HEK293T (cell line): ENCODE measurements at regions not wholly inside any gene's neighbourhood (a gene's known extent, or its start where the extent isn't known, plus 50 kb on each side); places are given as distances from the start of the nearest gene placed in this dataset.

Experiments
- ARNT ChIP-seq: fragments of 450-650 bp; IDR thresholded peaks from 2 replicates; pipeline ENCODE4 v1.6.1; 2017; ENCODE audit warnings: mild to moderate bottlenecking
- BHLHE40 ChIP-seq: fragments of 450-650 bp; IDR thresholded peaks from 2 replicates; pipeline ENCODE4 v1.6.1; 2016; ENCODE audit warnings: mild to moderate bottlenecking, moderate library complexity, borderline replicate concordance
- ELF4 ChIP-seq: fragments of 450-650 bp; IDR thresholded peaks from 2 replicates; pipeline ENCODE4 v1.6.1; 2017; ENCODE audit warnings: antibody characterized with exemption
- FOXA1 ChIP-seq: fragments of 450-650 bp; IDR thresholded peaks from 2 replicates; pipeline ENCODE4 v1.6.1; 2016; ENCODE audit warnings: mild to moderate bottlenecking
- FOXK2 ChIP-seq: fragments of 450-650 bp; IDR thresholded peaks from 2 replicates; pipeline ENCODE4 v1.6.1; 2016; ENCODE audit warnings: mild to moderate bottlenecking
- FOXM1 ChIP-seq: fragments of 450-650 bp; IDR thresholded peaks from 2 replicates; pipeline ENCODE4 v1.6.1; 2017; ENCODE audit warnings: mild to moderate bottlenecking, borderline replicate concordance
- HDGF ChIP-seq: fragments of 450-650 bp; IDR thresholded peaks from 2 replicates; pipeline ENCODE4 v1.6.1; 2017; ENCODE audit warnings: antibody characterized with exemption, borderline replicate concordance
- L3MBTL2 ChIP-seq: fragments of 450-650 bp; conservative IDR thresholded peaks from 2 replicates; pipeline ENCODE4 v1.6.1; 2016; ENCODE audit warnings: mild to moderate bottlenecking
- LEF1 ChIP-seq: fragments of 450-650 bp; IDR thresholded peaks from 2 replicates; pipeline ENCODE4 v1.6.1; 2017; ENCODE audit warnings: mild to moderate bottlenecking, borderline replicate concordance
- SP1 ChIP-seq: fragments of 450-650 bp; IDR thresholded peaks from 2 replicates; pipeline ENCODE4 v1.6.1; 2017
- SUZ12 ChIP-seq: fragments of 450-650 bp; IDR thresholded peaks from 2 replicates; pipeline ENCODE4 v1.6.1; 2016; ENCODE audit warnings: mild to moderate bottlenecking
- TARDBP ChIP-seq: fragments of 450-650 bp; IDR thresholded peaks from 2 replicates; pipeline ENCODE4 v1.6.1; 2016
- ZNF384 ChIP-seq: fragments of 450-650 bp; IDR thresholded peaks from 2 replicates; pipeline ENCODE4 v1.6.1; 2016
- TF ChIP-seq, protein P1 (sequence below): fragments of 450-650 bp; IDR thresholded peaks from 2 replicates; pipeline ENCODE4 v1.6.1; 2016

DNA sequence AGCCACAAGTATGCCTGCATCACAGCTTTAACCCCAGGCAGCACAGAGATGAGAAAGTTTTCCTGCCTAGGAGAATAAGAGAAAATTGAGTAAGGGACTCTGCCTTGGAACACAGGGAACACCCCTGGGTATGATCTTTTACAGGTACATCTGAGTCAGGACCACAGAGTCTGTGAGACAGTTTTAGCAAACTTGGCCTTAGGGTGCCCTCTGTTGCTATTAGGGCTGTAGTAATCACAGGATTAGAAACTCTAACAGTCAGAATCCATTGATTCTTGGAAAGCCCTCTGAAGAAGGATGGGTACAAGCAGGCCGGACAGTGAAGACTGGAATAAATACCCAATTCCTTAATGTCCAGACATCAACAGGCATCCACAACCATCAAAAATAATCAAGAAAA lies 989.5 kb upstream of the CDH9 start:
- TF ChIP-seq SP1 (no peak), FOXK2 (no peak), ZNF384 (no peak), ELF4 (no peak), SUZ12 (no peak), BHLHE40 (no peak), FOXM1 (no peak), HDGF (no peak), ARNT (no peak), LEF1 (no peak), FOXA1 (no peak), TARDBP (no peak), L3MBTL2 (no peak)
- TF ChIP-seq, protein P1, sequence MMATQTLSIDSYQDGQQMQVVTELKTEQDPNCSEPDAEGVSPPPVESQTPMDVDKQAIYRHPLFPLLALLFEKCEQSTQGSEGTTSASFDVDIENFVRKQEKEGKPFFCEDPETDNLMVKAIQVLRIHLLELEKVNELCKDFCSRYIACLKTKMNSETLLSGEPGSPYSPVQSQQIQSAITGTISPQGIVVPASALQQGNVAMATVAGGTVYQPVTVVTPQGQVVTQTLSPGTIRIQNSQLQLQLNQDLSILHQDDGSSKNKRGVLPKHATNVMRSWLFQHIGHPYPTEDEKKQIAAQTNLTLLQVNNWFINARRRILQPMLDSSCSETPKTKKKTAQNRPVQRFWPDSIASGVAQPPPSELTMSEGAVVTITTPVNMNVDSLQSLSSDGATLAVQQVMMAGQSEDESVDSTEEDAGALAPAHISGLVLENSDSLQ, result no peak
